PC-9 (cell line): ENCODE measurements at regions not wholly inside any gene's neighbourhood (a gene's known extent, or its start where the extent isn't known, plus 50 kb on each side); places are given as distances from the start of the nearest gene placed in this dataset.

ENCODE experiments used
- BruUV-seq: library from RNA; stranded (reverse); fragments of 400-500 nt; replicated peaks from 2 replicates; lab custom pipeline; 2021; lab: Mats Ljungman, UMichigan
- CTCF ChIA-PET: fragments of 300-600 bp; sonication (Branson Sonifier 250); formaldehyde crosslinking; loops from one replicate; lab custom pipeline; 2022; ENCODE audit warnings: antibody characterized with exemption; lab: Charles Lee
- POLR2A ChIA-PET: fragments of 300-600 bp; sonication (Branson Sonifier 250); formaldehyde crosslinking; loops from one replicate; lab custom pipeline; 2022; ENCODE audit warnings: antibody characterized with exemption; ENCODE audit not compliant: unreplicated experiment; lab: Charles Lee
- DNase-seq, 2 experiments: peaks; one replicate each; pipeline versions ENCODE4 v3.0.0 to v3.0.0-alpha.2; 2015 to 2022; ENCODE audit warnings: mixed read lengths in 1 of 2
- H2AFZ ChIP-seq: fragments of 200-600 bp; sonication (generic); 2 replicates; pipeline ENCODE4 v1.8.1; 2017; ENCODE audit warnings: antibody characterized with exemption
- H3F3A ChIP-seq: fragments of 200-600 bp; sonication (generic); 2 replicates; pipeline ENCODE4 v1.8.1; 2017; ENCODE audit warnings: antibody characterized with exemption, mild to moderate bottlenecking, low read depth; ENCODE audit not compliant: insufficient read depth
- H3K27ac ChIP-seq: fragments of 200-600 bp; sonication (generic); 2 replicates; pipeline ENCODE4 v1.6.1; 2016; ENCODE audit warnings: mixed run types
- H3K27me3 ChIP-seq: fragments of 200-600 bp; sonication (generic); 2 replicates; pipeline ENCODE4 v1.6.1; 2016; ENCODE audit warnings: low read depth, mixed run types; ENCODE audit not compliant: insufficient read depth
- H3K36me3 ChIP-seq: fragments of 200-600 bp; sonication (generic); 2 replicates; pipeline ENCODE4 v1.6.1; 2016; ENCODE audit warnings: low read depth, mixed run types
- H3K4me1 ChIP-seq: fragments of 200-600 bp; sonication (generic); replicated peaks from 2 replicates; pipeline ENCODE4 v1.6.1; 2016; ENCODE audit warnings: mixed run types; ENCODE audit not compliant: insufficient read depth
- H3K4me2 ChIP-seq: fragments of 200-600 bp; sonication (generic); 2 replicates; pipeline ENCODE4 v1.6.1; 2017; ENCODE audit warnings: mixed run types
- H3K4me3 ChIP-seq: fragments of 200-600 bp; sonication (generic); 2 replicates; pipeline ENCODE4 v1.6.1; 2016; ENCODE audit warnings: mixed run types
- H3K79me2 ChIP-seq: fragments of 200-600 bp; sonication (generic); 2 replicates; pipeline ENCODE4 v1.6.1; 2017; ENCODE audit warnings: low read depth, mixed run types
- H3K9me2 ChIP-seq: fragments of 200-600 bp; sonication (generic); 2 replicates; pipeline ENCODE4 v1.8.1; 2017; ENCODE audit warnings: mild to moderate bottlenecking; ENCODE audit not compliant: insufficient read depth
- H3K9me3 ChIP-seq: fragments of 200-600 bp; sonication (generic); 2 replicates; pipeline ENCODE4 v1.8.1; 2016; ENCODE audit warnings: low read depth; ENCODE audit not compliant: insufficient read depth
- H4K20me1 ChIP-seq: fragments of 200-600 bp; sonication (generic); 2 replicates; pipeline ENCODE4 v1.8.1; 2017; ENCODE audit not compliant: insufficient read depth
- EZH2 ChIP-seq: fragments of 200-600 bp; sonication (generic); IDR thresholded peaks from 2 replicates; pipeline ENCODE4 v1.8.0; 2017; ENCODE audit warnings: antibody characterized with exemption, low read depth
- intact Hi-C: fragments of 100-400 bp; cut with micrococcal nuclease; formaldehyde crosslinking; loops from one replicate; pipeline ENCODE4 v1.10.0; 2022; ENCODE audit not compliant: unreplicated experiment
- TF ChIP-seq, protein P1 (sequence below): fragments of 200-600 bp; sonication (generic); conservative IDR thresholded peaks from 2 replicates; pipeline ENCODE4 v1.6.1; 2017; ENCODE audit warnings: mixed run types, antibody characterized with exemption, mild to moderate bottlenecking, moderate library complexity

DNA sequence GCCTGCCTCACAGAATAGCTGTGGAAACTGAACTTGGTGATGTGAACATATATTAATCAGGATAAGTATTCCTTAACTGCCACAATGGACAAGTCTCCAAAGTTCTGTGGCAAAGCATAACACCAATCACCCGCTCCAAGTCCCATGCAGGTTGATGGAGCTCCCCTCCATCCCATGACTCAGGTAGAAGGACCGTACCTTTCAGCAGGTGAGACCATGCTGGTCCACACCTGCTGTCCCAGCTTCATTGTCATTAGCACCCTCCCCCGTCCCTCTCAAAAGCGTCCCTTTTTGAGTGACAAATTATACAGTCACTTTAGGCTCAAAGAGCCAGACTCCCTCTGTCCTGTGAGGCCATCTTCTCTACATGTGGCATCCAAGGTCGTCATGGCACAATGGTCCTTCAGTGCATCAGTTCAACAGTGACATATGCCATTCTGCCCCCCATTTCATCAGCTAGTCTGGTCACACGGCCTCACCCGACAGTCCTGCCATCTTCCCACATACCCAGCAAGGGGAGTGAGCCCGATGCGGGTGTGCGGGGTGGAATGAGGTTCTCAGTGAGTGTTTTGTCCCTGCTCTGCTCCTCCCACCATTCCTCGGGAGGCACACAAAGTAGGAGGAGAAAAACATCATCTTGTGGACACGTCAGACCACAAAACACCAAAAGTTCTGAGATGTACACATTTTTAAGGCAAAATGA, 136.7 kb upstream of the MYCN start:
- ChIA-PET CTCF (no interaction called here), POLR2A (no interaction called here)
- TF ChIP-seq, protein P1, sequence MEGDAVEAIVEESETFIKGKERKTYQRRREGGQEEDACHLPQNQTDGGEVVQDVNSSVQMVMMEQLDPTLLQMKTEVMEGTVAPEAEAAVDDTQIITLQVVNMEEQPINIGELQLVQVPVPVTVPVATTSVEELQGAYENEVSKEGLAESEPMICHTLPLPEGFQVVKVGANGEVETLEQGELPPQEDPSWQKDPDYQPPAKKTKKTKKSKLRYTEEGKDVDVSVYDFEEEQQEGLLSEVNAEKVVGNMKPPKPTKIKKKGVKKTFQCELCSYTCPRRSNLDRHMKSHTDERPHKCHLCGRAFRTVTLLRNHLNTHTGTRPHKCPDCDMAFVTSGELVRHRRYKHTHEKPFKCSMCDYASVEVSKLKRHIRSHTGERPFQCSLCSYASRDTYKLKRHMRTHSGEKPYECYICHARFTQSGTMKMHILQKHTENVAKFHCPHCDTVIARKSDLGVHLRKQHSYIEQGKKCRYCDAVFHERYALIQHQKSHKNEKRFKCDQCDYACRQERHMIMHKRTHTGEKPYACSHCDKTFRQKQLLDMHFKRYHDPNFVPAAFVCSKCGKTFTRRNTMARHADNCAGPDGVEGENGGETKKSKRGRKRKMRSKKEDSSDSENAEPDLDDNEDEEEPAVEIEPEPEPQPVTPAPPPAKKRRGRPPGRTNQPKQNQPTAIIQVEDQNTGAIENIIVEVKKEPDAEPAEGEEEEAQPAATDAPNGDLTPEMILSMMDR = no peak
- no peak for TF ChIP-seq EZH2
- Histone ChIP-seq H2AFZ (no peak overlapping the region), H3K27me3 (peaks cover 94% of the 10 kb centered on the region), H3K9me2 (no peaks in the 10 kb centered on the region), H3K4me3 (no peak overlapping the region), H3K4me1 (no peaks in the 10 kb centered on the region), H3K79me2 (no peaks in the 10 kb centered on the region), H4K20me1 (no peaks in the 10 kb centered on the region; the same call in 1 of the 2 replicates), H3K9me3 (no peaks in the 10 kb centered on the region), H3K27ac (no peak overlapping the region), H3F3A (no peaks in the 10 kb centered on the region), H3K4me2 (no peak overlapping the region), H3K36me3 (no peaks in the 10 kb centered on the region)
- BruUV-seq = no TSS peak
- intact Hi-C loops = no loop called here
- no peak for DNase-seq

DNA sequence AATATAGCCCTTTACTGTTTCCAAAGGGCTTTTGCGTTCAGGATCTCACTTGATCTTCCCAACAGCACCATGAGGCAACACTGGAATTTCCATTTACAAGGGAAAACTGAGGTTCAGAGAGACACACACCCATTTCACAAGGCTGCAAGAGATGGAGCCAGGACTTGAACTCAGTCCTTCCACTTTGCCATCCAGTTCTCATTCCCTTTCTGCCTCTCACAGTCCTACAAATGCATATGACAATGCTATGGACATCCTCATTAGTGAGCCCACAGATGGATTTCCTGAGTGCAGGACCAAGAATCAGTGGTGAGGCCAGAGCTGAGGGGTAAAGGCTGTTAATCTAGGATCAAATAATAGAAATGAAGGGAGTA, 136.1 kb upstream of the MYCN start:
- no peak for TF ChIP-seq EZH2
- TF ChIP-seq, protein P1 = no peak
- Histone ChIP-seq H3K79me2 (no peaks in the 10 kb centered on the region), H3K4me3 (no peak overlapping the region), H3K4me2 (no peak overlapping the region), H3K36me3 (no peaks in the 10 kb centered on the region), H3K9me2 (no peaks in the 10 kb centered on the region), H4K20me1 (no peaks in the 10 kb centered on the region; the same call in 1 of the 2 replicates), H3K27me3 (peaks cover 94% of the 10 kb centered on the region), H3K27ac (no peak overlapping the region), H3K9me3 (no peaks in the 10 kb centered on the region), H3F3A (no peaks in the 10 kb centered on the region), H2AFZ (no peak overlapping the region), H3K4me1 (no peaks in the 10 kb centered on the region)
- ChIA-PET CTCF (no interaction called here), POLR2A (no interaction called here)
- intact Hi-C loops = no loop called here
- no peak for DNase-seq
- BruUV-seq = no TSS peak

DNA sequence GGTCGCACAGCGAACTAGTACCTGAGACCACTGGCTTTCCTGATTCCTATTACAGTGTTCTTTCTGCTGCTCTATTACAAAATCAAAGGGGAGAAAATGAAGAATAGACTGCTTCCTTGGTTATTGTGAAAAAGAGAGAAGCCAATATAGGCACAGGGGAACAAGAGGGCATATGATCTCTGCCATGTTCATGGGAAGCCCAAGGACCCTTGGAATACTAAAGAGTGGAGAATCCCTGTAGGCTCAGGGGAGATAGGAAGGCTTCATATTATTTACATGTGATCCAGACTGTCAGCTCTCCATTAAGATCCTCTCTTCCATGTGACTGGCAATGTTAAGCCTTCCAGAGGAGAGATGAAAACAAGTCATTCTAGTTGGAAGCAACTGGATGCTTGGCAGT, 135.7 kb upstream of the MYCN start:
- POLR2A ChIA-PET = no interaction called here
- CTCF ChIA-PET = no interaction called here
- BruUV-seq = no TSS peak

More for the DNA sequence above, 135.7 kb upstream of the MYCN start:
- H3K9me2 ChIP-seq = no peaks in the 10 kb centered on the region
- no peak for DNase-seq
- no peak for TF ChIP-seq EZH2
- TF ChIP-seq, protein P1 = no peak
- H2AFZ ChIP-seq = no peak overlapping the region
- no peak overlapping the region for H3K4me3 ChIP-seq
- intact Hi-C loops = no loop called here
- no peak overlapping the region for H3K27ac ChIP-seq
- H4K20me1 ChIP-seq = no peaks in the 10 kb centered on the region; the same call in 1 of the 2 replicates
- no peak overlapping the region for H3K4me2 ChIP-seq
- H3K36me3 ChIP-seq = no peaks in the 10 kb centered on the region
- no peaks in the 10 kb centered on the region for H3F3A ChIP-seq
- H3K4me1 ChIP-seq = no peaks in the 10 kb centered on the region
- no peaks in the 10 kb centered on the region for H3K9me3 ChIP-seq
- H3K79me2 ChIP-seq = no peaks in the 10 kb centered on the region
- peaks cover 94% of the 10 kb centered on the region for H3K27me3 ChIP-seq
